Neural cell (in vitro differentiated cells): ENCODE measurements at regions not wholly inside any gene's neighbourhood (a gene's known extent, or its start where the extent isn't known, plus 50 kb on each side); places are given as distances from the start of the nearest gene placed in this dataset.

Experiments
- H2AFZ ChIP-seq: fragments of 200-600, 300-800 bp; sonication (generic), shearing (Covaris generic); 2 replicates; pipeline ENCODE4 v1.6.0; 2014; ENCODE audit warnings: low read depth, mild to moderate bottlenecking, antibody characterized with exemption, low read length, moderate library complexity
- H3F3A ChIP-seq: fragments of 200-600 bp; shearing (Covaris generic); 2 replicates; pipeline ENCODE4 v1.6.1; 2016; ENCODE audit warnings: mild to moderate bottlenecking, moderate library complexity, mixed read lengths, antibody characterized with exemption, low read length; ENCODE audit not compliant: insufficient read depth, poor library complexity, severe bottlenecking
- H3K27ac ChIP-seq: fragments of 200-600, 300-800 bp; sonication (generic), shearing (Covaris generic); 2 replicates; pipeline ENCODE4 v1.5.1; 2014; ENCODE audit warnings: mild to moderate bottlenecking, low read length, moderate library complexity
- H3K27me3 ChIP-seq: fragments of 300-800, 200-600 bp; sonication (generic), shearing (Covaris generic); 2 replicates; pipeline ENCODE4 v1.6.0; 2014; ENCODE audit warnings: mild to moderate bottlenecking, low read depth, low read length, moderate library complexity; ENCODE audit not compliant: insufficient read depth
- H3K36me3 ChIP-seq: fragments of 300-800, 200-600 bp; sonication (generic), shearing (Covaris generic); 2 replicates; pipeline ENCODE4 v1.5.1; 2014; ENCODE audit warnings: mild to moderate bottlenecking, antibody characterized with exemption, low read length, moderate library complexity; ENCODE audit not compliant: insufficient read depth
- H3K4me2 ChIP-seq: fragments of 300-800, 200-600 bp; sonication (generic), shearing (Covaris generic); 2 replicates; pipeline ENCODE4 v1.6.0; 2014; ENCODE audit warnings: mild to moderate bottlenecking, low read length
- H3K4me3 ChIP-seq: fragments of 300-800, 200-600 bp; sonication (generic), shearing (Covaris generic); 2 replicates; pipeline ENCODE4 v1.5.1; 2014; ENCODE audit warnings: mild to moderate bottlenecking, low read length, moderate library complexity
- H3K79me2 ChIP-seq: fragments of 200-600 bp; shearing (Covaris generic); replicated peaks from 2 replicates; pipeline ENCODE4 v1.6.0; 2014; ENCODE audit warnings: mild to moderate bottlenecking, low read length, moderate library complexity; ENCODE audit not compliant: insufficient read depth
- H3K9ac ChIP-seq: fragments of 300-800, 200-600 bp; sonication (generic), shearing (Covaris generic); 2 replicates; pipeline ENCODE4 v1.6.1; 2016; ENCODE audit warnings: mild to moderate bottlenecking, low read length, mixed read lengths
- H3K9me2 ChIP-seq: fragments of 200-600 bp; shearing (Covaris generic); 2 replicates; pipeline ENCODE4 v1.6.1; 2016; ENCODE audit warnings: mild to moderate bottlenecking, low read length, mixed read lengths; ENCODE audit not compliant: insufficient read depth
- H3K9me3 ChIP-seq: fragments of 200-600, 300-800 bp; sonication (generic), shearing (Covaris generic); 2 replicates; pipeline ENCODE4 v1.6.1; 2016; ENCODE audit warnings: mild to moderate bottlenecking, mixed run types, low read length, moderate library complexity, mixed read lengths
- H4K20me1 ChIP-seq: fragments of 200-600 bp; shearing (Covaris generic); 2 replicates; pipeline ENCODE4 v1.6.1; 2016; ENCODE audit warnings: mild to moderate bottlenecking, mixed run types; ENCODE audit not compliant: insufficient read depth
- EP300 ChIP-seq: fragments of 450-650 bp; conservative IDR thresholded peaks from 2 replicates; pipeline ENCODE4 v1.6.1; 2014; ENCODE audit warnings: antibody characterized with exemption, mild to moderate bottlenecking, moderate library complexity; ENCODE audit not compliant: poor library complexity, severe bottlenecking
- EZH2 ChIP-seq: fragments of 200-600, 300-800 bp; shearing (Covaris generic), sonication (generic); IDR thresholded peaks from 2 replicates; pipeline ENCODE4 v1.6.1; 2014; ENCODE audit warnings: antibody characterized with exemption, low read length, borderline replicate concordance, mild to moderate bottlenecking; ENCODE audit not compliant: insufficient read depth, poor library complexity, severe bottlenecking
- MXI1 ChIP-seq: fragments of 450-650 bp; conservative IDR thresholded peaks from 2 replicates; pipeline ENCODE4 v1.6.1; 2014; ENCODE audit warnings: antibody characterized with exemption, mild to moderate bottlenecking; ENCODE audit not compliant: poor library complexity, severe bottlenecking
- POLR2AphosphoS5 ChIP-seq: IDR thresholded peaks from 2 replicates; pipeline ENCODE4 v1.6.1; 2012
- RAD21 ChIP-seq: fragments of 450-650 bp; conservative IDR thresholded peaks from 2 replicates; pipeline ENCODE4 v1.6.1; 2014; ENCODE audit warnings: antibody characterized with exemption, mild to moderate bottlenecking, moderate library complexity
- SMC3 ChIP-seq: fragments of 450-650 bp; conservative IDR thresholded peaks from 2 replicates; pipeline ENCODE4 v1.6.1; 2014; ENCODE audit warnings: antibody characterized with exemption, mild to moderate bottlenecking, moderate library complexity; ENCODE audit not compliant: poor library complexity
- TAF1 ChIP-seq: IDR thresholded peaks from 2 replicates; pipeline ENCODE4 v1.6.1; 2012; ENCODE audit warnings: low read depth
- TF ChIP-seq, protein P1 (sequence below): fragments of 450-650 bp; IDR thresholded peaks from 2 replicates; pipeline ENCODE4 v1.5.1; 2014; ENCODE audit warnings: antibody characterized with exemption, mild to moderate bottlenecking, moderate library complexity; ENCODE audit not compliant: poor library complexity, severe bottlenecking
- TF ChIP-seq, protein P2 (sequence below): IDR thresholded peaks from 2 replicates; pipeline ENCODE4 v1.6.1; 2012; ENCODE audit warnings: borderline replicate concordance

DNA sequence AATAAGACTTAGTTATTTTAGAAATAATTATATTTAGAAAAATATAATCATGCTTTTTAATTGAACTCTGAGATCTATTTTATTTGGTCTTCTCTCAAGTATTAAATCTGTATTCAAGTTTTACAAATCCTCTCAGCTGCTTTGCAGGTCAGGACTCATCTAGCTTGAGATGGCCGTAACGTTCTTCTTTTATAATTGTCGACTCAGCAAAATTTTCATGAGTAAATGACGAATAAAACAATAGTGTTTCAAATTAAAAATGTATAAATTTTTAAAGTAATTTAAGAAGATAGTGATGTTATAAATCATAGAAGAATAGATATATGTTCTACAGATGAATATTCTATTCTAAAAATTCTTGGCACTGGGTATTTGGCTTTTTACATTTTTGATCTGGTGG lies 957.1 kb upstream of the EYS start:
- no peaks in the 10 kb centered on the region for H3K9me3 ChIP-seq
- H2AFZ ChIP-seq: no peak overlapping the region
- peak overlapping the region; percentile 25 for H3K27ac ChIP-seq
- no peak overlapping the region for H3K9ac ChIP-seq
- peaks cover 13% of the 10 kb centered on the region for H3F3A ChIP-seq
- TF ChIP-seq MXI1 (no peak), EP300 (no peak), TAF1 (no peak), POLR2AphosphoS5 (no peak), SMC3 (no peak), EZH2 (no peak), RAD21 (no peak)
- TF ChIP-seq, protein P1, sequence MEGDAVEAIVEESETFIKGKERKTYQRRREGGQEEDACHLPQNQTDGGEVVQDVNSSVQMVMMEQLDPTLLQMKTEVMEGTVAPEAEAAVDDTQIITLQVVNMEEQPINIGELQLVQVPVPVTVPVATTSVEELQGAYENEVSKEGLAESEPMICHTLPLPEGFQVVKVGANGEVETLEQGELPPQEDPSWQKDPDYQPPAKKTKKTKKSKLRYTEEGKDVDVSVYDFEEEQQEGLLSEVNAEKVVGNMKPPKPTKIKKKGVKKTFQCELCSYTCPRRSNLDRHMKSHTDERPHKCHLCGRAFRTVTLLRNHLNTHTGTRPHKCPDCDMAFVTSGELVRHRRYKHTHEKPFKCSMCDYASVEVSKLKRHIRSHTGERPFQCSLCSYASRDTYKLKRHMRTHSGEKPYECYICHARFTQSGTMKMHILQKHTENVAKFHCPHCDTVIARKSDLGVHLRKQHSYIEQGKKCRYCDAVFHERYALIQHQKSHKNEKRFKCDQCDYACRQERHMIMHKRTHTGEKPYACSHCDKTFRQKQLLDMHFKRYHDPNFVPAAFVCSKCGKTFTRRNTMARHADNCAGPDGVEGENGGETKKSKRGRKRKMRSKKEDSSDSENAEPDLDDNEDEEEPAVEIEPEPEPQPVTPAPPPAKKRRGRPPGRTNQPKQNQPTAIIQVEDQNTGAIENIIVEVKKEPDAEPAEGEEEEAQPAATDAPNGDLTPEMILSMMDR: no peak
- TF ChIP-seq, protein P2, sequence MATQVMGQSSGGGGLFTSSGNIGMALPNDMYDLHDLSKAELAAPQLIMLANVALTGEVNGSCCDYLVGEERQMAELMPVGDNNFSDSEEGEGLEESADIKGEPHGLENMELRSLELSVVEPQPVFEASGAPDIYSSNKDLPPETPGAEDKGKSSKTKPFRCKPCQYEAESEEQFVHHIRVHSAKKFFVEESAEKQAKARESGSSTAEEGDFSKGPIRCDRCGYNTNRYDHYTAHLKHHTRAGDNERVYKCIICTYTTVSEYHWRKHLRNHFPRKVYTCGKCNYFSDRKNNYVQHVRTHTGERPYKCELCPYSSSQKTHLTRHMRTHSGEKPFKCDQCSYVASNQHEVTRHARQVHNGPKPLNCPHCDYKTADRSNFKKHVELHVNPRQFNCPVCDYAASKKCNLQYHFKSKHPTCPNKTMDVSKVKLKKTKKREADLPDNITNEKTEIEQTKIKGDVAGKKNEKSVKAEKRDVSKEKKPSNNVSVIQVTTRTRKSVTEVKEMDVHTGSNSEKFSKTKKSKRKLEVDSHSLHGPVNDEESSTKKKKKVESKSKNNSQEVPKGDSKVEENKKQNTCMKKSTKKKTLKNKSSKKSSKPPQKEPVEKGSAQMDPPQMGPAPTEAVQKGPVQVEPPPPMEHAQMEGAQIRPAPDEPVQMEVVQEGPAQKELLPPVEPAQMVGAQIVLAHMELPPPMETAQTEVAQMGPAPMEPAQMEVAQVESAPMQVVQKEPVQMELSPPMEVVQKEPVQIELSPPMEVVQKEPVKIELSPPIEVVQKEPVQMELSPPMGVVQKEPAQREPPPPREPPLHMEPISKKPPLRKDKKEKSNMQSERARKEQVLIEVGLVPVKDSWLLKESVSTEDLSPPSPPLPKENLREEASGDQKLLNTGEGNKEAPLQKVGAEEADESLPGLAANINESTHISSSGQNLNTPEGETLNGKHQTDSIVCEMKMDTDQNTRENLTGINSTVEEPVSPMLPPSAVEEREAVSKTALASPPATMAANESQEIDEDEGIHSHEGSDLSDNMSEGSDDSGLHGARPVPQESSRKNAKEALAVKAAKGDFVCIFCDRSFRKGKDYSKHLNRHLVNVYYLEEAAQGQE: no peak
- H3K36me3 ChIP-seq: no peaks in the 10 kb centered on the region
- no peaks in the 10 kb centered on the region for H3K27me3 ChIP-seq
- no peaks in the 10 kb centered on the region for H3K9me2 ChIP-seq
- no peaks in the 10 kb centered on the region for H3K79me2 ChIP-seq
- no peak overlapping the region for H3K4me3 ChIP-seq
- H3K4me2 ChIP-seq: no peak overlapping the region
- H4K20me1 ChIP-seq: no peaks in the 10 kb centered on the region

DNA sequence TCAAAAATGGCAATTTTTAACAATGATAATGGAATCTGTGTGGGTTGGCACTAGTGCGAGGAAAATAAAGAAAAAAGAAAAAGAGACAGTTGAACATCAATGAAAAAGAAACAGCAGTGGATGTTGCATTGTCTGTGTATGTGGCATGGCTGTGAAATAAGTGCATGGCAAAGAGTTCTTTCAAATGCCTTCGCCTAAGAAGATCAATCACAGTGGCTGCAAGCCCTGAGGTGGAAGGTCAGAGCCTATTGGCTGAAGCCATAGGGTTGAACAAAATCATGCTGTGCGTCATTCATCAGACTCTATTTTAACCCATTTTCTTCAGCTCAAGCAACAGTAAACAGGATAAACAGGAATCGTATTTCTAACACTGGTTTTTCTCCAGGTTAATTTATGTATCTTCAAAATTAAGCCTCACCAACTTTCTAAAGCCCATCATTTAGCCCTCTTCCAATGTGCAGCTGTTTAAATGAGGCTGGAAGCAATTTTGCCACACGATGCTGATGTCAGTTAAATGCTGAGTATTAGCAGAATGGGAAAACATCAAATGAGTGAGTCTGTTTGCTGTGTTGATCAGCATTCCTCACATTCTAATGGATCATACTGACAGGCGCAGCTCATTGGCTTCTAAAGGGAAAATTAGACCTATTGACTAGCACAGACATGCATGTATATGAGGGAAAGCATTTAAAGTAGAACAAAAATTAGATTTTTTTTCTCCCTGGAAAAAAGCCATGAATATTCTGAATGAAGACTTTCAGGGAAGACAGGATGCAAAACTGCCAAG lies 955.9 kb upstream of the EYS start:
- Histone ChIP-seq H3K27me3 (no peaks in the 10 kb centered on the region), H3K36me3 (no peaks in the 10 kb centered on the region), H3K9me3 (no peaks in the 10 kb centered on the region), H3K9ac (peak overlapping the region; percentile 45), H2AFZ (no peak overlapping the region), H4K20me1 (no peaks in the 10 kb centered on the region), H3K27ac (peak overlapping the region; percentile 69), H3K4me3 (peak overlapping the region; percentile 57), H3K79me2 (no peaks in the 10 kb centered on the region), H3F3A (peaks cover 13% of the 10 kb centered on the region), H3K4me2 (peak overlapping the region; percentile 6), H3K9me2 (no peaks in the 10 kb centered on the region)
- TF ChIP-seq EP300 (peak; percentile 56), SMC3 (no peak), MXI1 (no peak)
- TF ChIP-seq, protein P2: peak; percentile 80
